IMR-90 (cell line): ENCODE measurements at regions not wholly inside any gene's neighbourhood (a gene's known extent, or its start where the extent isn't known, plus 50 kb on each side); places are given as distances from the start of the nearest gene placed in this dataset.

Source experiments
- ATAC-seq: fragments of 200-7000 bp; cut with Tn5 transposase; 2 replicates; pipeline ENCODE4 v1.9.1; 2020; ENCODE audit warnings: low read depth, mild to moderate bottlenecking, moderate library complexity
- BruUV-seq: library from RNA; stranded (reverse); fragments of 400-500 nt; replicated peaks from 2 replicates; lab custom pipeline; 2021; lab: Mats Ljungman, UMichigan
- CTCF ChIA-PET: fragments of 300-600 bp; formaldehyde crosslinking; extraction: SDS; loops from one replicate; lab custom pipeline; 2021; ENCODE audit warnings: antibody characterized with exemption; lab: Yijun Ruan, JAX
- POLR2A ChIA-PET: fragments of 300-600 bp; sonication (Branson Sonifier 250); formaldehyde crosslinking; loops from one replicate; lab custom pipeline; 2022; ENCODE audit warnings: antibody characterized with exemption; ENCODE audit not compliant: unreplicated experiment; lab: Charles Lee
- DNase-seq: peaks from one replicate; pipeline ENCODE4 v3.0.0; 2013
- H2AFZ ChIP-seq: replicated peaks from 2 replicates; pipeline ENCODE3; 2013; ENCODE audit warnings: low read length, mild to moderate bottlenecking; ENCODE audit not compliant: poor library complexity
- H2AK5ac ChIP-seq: 2 replicates; pipeline ENCODE4 v1.6.1; 2013; ENCODE audit warnings: low read depth, low read length, inconsistent platforms
- H2AK9ac ChIP-seq: replicated peaks from 2 replicates; pipeline ENCODE3; 2013; ENCODE audit warnings: mild to moderate bottlenecking, low read depth, low read length, moderate library complexity; ENCODE audit not compliant: poor library complexity
- H2BK120ac ChIP-seq: 2 replicates; pipeline ENCODE4 v1.6.1; 2013; ENCODE audit warnings: low read depth, low read length, inconsistent platforms
- H2BK15ac ChIP-seq: 3 replicates; pipeline ENCODE4 v1.6.1; 2013; ENCODE audit warnings: low read depth, low read length, inconsistent platforms
- H2BK20ac ChIP-seq: 2 replicates; pipeline ENCODE4 v1.6.1; 2013; ENCODE audit warnings: low read depth, mild to moderate bottlenecking, inconsistent platforms, low read length, moderate library complexity
- H2BK5ac ChIP-seq: 2 replicates; pipeline ENCODE4 v1.6.1; 2013; ENCODE audit warnings: mild to moderate bottlenecking, low read depth, low read length, inconsistent platforms; ENCODE audit not compliant: poor library complexity, severe bottlenecking
- H3K14ac ChIP-seq: replicated peaks from 2 replicates; pipeline ENCODE4 v1.6.1; 2013; ENCODE audit warnings: low read depth, low read length, inconsistent platforms
- H3K18ac ChIP-seq: 2 replicates; pipeline ENCODE4 v1.6.1; 2013; ENCODE audit warnings: low read depth, low read length, control low read depth
- H3K23ac ChIP-seq: 2 replicates; pipeline ENCODE4 v1.6.1; 2013; ENCODE audit warnings: low read depth, low read length, inconsistent platforms
- H3K27ac ChIP-seq: 2 replicates; pipeline ENCODE4 v1.5.1; 2013; ENCODE audit warnings: mild to moderate bottlenecking, control low read depth, low read length; ENCODE audit not compliant: insufficient read depth
- H3K27me3 ChIP-seq: 2 replicates; pipeline ENCODE4 v1.6.1; 2013; ENCODE audit warnings: low read length; ENCODE audit not compliant: control insufficient read depth, insufficient read depth
- H3K36me3 ChIP-seq: 2 replicates; pipeline ENCODE4 v1.6.1; 2013; ENCODE audit warnings: low read length, mixed read lengths; ENCODE audit not compliant: control insufficient read depth, insufficient read depth
- H3K4ac ChIP-seq: 2 replicates; pipeline ENCODE4 v1.6.1; 2013; ENCODE audit warnings: low read depth, low read length, inconsistent platforms
- H3K4me1 ChIP-seq: 2 replicates; pipeline ENCODE4 v1.6.1; 2013; ENCODE audit warnings: low read length, mixed read lengths; ENCODE audit not compliant: control insufficient read depth, insufficient read depth
- H3K4me2 ChIP-seq: 2 replicates; pipeline ENCODE4 v1.6.1; 2013; ENCODE audit warnings: low read depth, mild to moderate bottlenecking, control low read depth, low read length, moderate library complexity
- H3K4me3 ChIP-seq: 2 replicates; pipeline ENCODE4 v1.5.1; 2013; ENCODE audit warnings: low read depth, mild to moderate bottlenecking, control low read depth, low read length, moderate library complexity; ENCODE audit not compliant: insufficient read depth
- H3K56ac ChIP-seq: 2 replicates; pipeline ENCODE4 v1.6.1; 2013; ENCODE audit warnings: low read length, inconsistent platforms; ENCODE audit not compliant: insufficient read depth; ENCODE audit errors: extremely low read depth
- H3K79me1 ChIP-seq, 2 experiments: 2 replicates each; pipeline ENCODE4 v1.6.1; 2013; ENCODE audit warnings: low read length in 2 of 2, inconsistent platforms in 1 of 2, low read depth in 1 of 2
- H3K9ac ChIP-seq: 2 replicates; pipeline ENCODE4 v1.6.1; 2013; ENCODE audit warnings: low read depth, low read length, control low read depth
- H3K9me1 ChIP-seq: 2 replicates; pipeline ENCODE4 v1.6.1; 2013; ENCODE audit warnings: low read length, inconsistent platforms; ENCODE audit not compliant: insufficient read depth
- H3K9me3 ChIP-seq: 2 replicates; pipeline ENCODE4 v1.6.1; 2013; ENCODE audit warnings: low read length; ENCODE audit not compliant: control insufficient read depth, insufficient read depth
- H4K20me1 ChIP-seq: 2 replicates; pipeline ENCODE4 v1.6.1; 2013; ENCODE audit warnings: low read length, inconsistent platforms; ENCODE audit not compliant: insufficient read depth
- H4K5ac ChIP-seq: 2 replicates; pipeline ENCODE4 v1.6.1; 2013; ENCODE audit warnings: mild to moderate bottlenecking, low read depth, low read length, control low read depth
- H4K8ac ChIP-seq, 2 experiments: 2 replicates each; pipeline ENCODE4 v1.6.1; 2013; ENCODE audit warnings: low read depth in 2 of 2, low read length in 2 of 2, control low read depth in 1 of 2, inconsistent platforms in 1 of 2
- H4K91ac ChIP-seq: 2 replicates; pipeline ENCODE4 v1.6.1; 2013; ENCODE audit warnings: low read depth, low read length, inconsistent platforms; ENCODE audit not compliant: insufficient read depth
- BHLHE40 ChIP-seq: fragments of 150-350 bp; IDR thresholded peaks from 2 replicates; pipeline ENCODE4 v1.6.1; 2016; ENCODE audit warnings: mild to moderate bottlenecking, low read depth, low read length
- CEBPB ChIP-seq: IDR thresholded peaks from 2 replicates; pipeline ENCODE4 v1.6.1; 2012; ENCODE audit warnings: low read depth, low read length, improper control_type of control experiment
- CHD1 ChIP-seq: IDR thresholded peaks from 2 replicates; pipeline ENCODE4 v1.6.1; 2012; ENCODE audit warnings: low read depth, low read length, improper control_type of control experiment
- CTCF ChIP-seq: conservative IDR thresholded peaks from 2 replicates; pipeline ENCODE4 v1.5.1; 2012; ENCODE audit warnings: mild to moderate bottlenecking, low read depth, low read length, improper control_type of control experiment
- ELK1 ChIP-seq: fragments of 150-350 bp; IDR thresholded peaks from 2 replicates; pipeline ENCODE4 v1.6.1; 2016; ENCODE audit warnings: low read depth, mild to moderate bottlenecking, low read length, moderate library complexity, borderline replicate concordance
- FOS ChIP-seq: fragments of 150-350 bp; IDR thresholded peaks from 2 replicates; pipeline ENCODE4 v1.6.1; 2016; ENCODE audit warnings: low read depth, low read length
- MAFK ChIP-seq: IDR thresholded peaks from 2 replicates; pipeline ENCODE4 v1.6.1; 2012; ENCODE audit warnings: low read depth, low read length, improper control_type of control experiment
- MAZ ChIP-seq: IDR thresholded peaks from 2 replicates; pipeline ENCODE4 v1.6.1; 2012; ENCODE audit warnings: low read depth, mild to moderate bottlenecking, low read length, improper control_type of control experiment, moderate library complexity, borderline replicate concordance
- MXI1 ChIP-seq: IDR thresholded peaks from 2 replicates; pipeline ENCODE4 v1.6.1; 2012; ENCODE audit warnings: low read depth, mild to moderate bottlenecking, low read length, moderate library complexity, borderline replicate concordance
- NFE2L2 ChIP-seq: fragments of 150-350 bp; IDR thresholded peaks from 2 replicates; pipeline ENCODE4 v1.6.1; 2016; ENCODE audit warnings: low read depth, mild to moderate bottlenecking, low read length
- POLR2A ChIP-seq: IDR thresholded peaks from 2 replicates; pipeline ENCODE4 v1.6.1; 2012; ENCODE audit warnings: mild to moderate bottlenecking, low read depth, low read length
- RAD21 ChIP-seq: IDR thresholded peaks from 2 replicates; pipeline ENCODE4 v1.6.1; 2012; ENCODE audit warnings: low read length, improper control_type of control experiment
- RCOR1 ChIP-seq: IDR thresholded peaks from 2 replicates; pipeline ENCODE4 v1.6.1; 2012; ENCODE audit warnings: mild to moderate bottlenecking, low read length, improper control_type of control experiment; ENCODE audit not compliant: insufficient replicate concordance
- RFX5 ChIP-seq: IDR thresholded peaks from 2 replicates; pipeline ENCODE4 v1.8.0; 2012; ENCODE audit warnings: low read depth, mild to moderate bottlenecking, low read length, moderate library complexity
- SMC3 ChIP-seq: fragments of 150-350 bp; IDR thresholded peaks from 2 replicates; pipeline ENCODE4 v1.6.1; 2016; ENCODE audit warnings: low read depth, mild to moderate bottlenecking, antibody characterized with exemption, low read length, moderate library complexity
- USF2 ChIP-seq: fragments of 150-350 bp; IDR thresholded peaks from 2 replicates; pipeline ENCODE4 v1.6.1; 2017; ENCODE audit warnings: mild to moderate bottlenecking, antibody characterized with exemption, low read length, low read depth
- WGBS, 2 experiments: methylation state at CpG; one replicate each; pipeline versions ENCODE4 v1.1.5 to v1.1.7; 2013; ENCODE audit warnings: missing lambda C conversion rate in 2 of 2; ENCODE audit not compliant: insufficient read length in 1 of 2; ENCODE audit errors: extremely low coverage in 2 of 2; 5-methylcytosine and 5-hydroxymethylcytosine counted together
- dilution Hi-C: fragments of 300-500 bp; cut with HindIII; formaldehyde crosslinking; loops from one replicate; pipeline ENCODE4 v1.14.3; 2018; ENCODE audit warnings: low sequenced_read_pairs; ENCODE audit not compliant: unreplicated experiment
- in situ Hi-C: fragments of 300-500 bp; cut with MboI; formaldehyde crosslinking; loops from 3 replicates; pipeline ENCODE4 v1.14.3; 2019; ENCODE audit warnings: low sequenced_read_pairs, inconsistent platforms, mixed read lengths
- intact Hi-C: fragments of 100-400 bp; cut with micrococcal nuclease; formaldehyde crosslinking; loops from 2 replicates; pipeline ENCODE4 v1.10.0; 2022

GRCh38 chr15:26231096-26231495 lies 368.0 kb upstream of the ATP10A start:
- Histone ChIP-seq H3K36me3 (no peaks in the 10 kb centered on the region), H4K91ac (no peak overlapping the region), H2BK120ac (no peak overlapping the region), H3K4me1 (no peaks in the 10 kb centered on the region), H2AFZ (no peak overlapping the region), H3K79me1 (no peaks in the 10 kb centered on the region), H3K9ac (no peak overlapping the region), H3K23ac (no peak overlapping the region), H2BK15ac (no peak overlapping the region), H2AK5ac (no peak overlapping the region), H3K27me3 (no peaks in the 10 kb centered on the region), H4K5ac (no peak overlapping the region), H3K4me3 (no peak overlapping the region), H3K18ac (no peak overlapping the region), H4K20me1 (no peaks in the 10 kb centered on the region), H2BK5ac (no peak overlapping the region), H2AK9ac (no peak overlapping the region), H2BK20ac (no peak overlapping the region), H3K9me3 (peaks cover 11% of the 10 kb centered on the region; the same call in 1 of the 2 replicates), H3K56ac (no peak overlapping the region), H3K27ac (no peak overlapping the region), H4K8ac (no peak overlapping the region), H3K4ac (no peak overlapping the region), H3K14ac (no peak overlapping the region), H3K4me2 (no peak overlapping the region), H3K9me1 (no peaks in the 10 kb centered on the region)
- DNase-seq (no peak), ATAC-seq (no peak)
- dilution Hi-C loops (no loop called here), intact Hi-C loops (no loop called here), in situ Hi-C loops (loop anchor here (10.0 kb wide), 1 partner anchor 56 kb away; no protein-coding TSS in a partner anchor)
- BruUV-seq: no TSS peak
- TF ChIP-seq RFX5: no peak
- no peak for TF ChIP-seq BHLHE40
- TF ChIP-seq POLR2A: no peak
- no peak for TF ChIP-seq NFE2L2
- no peak for TF ChIP-seq CTCF
- no peak for TF ChIP-seq FOS
- TF ChIP-seq CEBPB: no peak
- TF ChIP-seq RCOR1: no peak
- TF ChIP-seq MAFK: no peak
- TF ChIP-seq CHD1: no peak
- no peak for TF ChIP-seq RAD21
- TF ChIP-seq ELK1: no peak
- TF ChIP-seq SMC3: no peak
- TF ChIP-seq USF2: no peak
- TF ChIP-seq MXI1: no peak
- no peak for TF ChIP-seq MAZ
- ChIA-PET POLR2A (no interaction called here), CTCF (no interaction called here)
- WGBS, 2 experiments: 68% methylated on average over 3 of the region's 6 CpGs; no CpG with 5 or more reads in 1 of the 2 experiments
